Testis (tissue), 2 donors: ENCODE measurements at regions not wholly inside any gene's neighbourhood (a gene's known extent, or its start where the extent isn't known, plus 50 kb on each side); places are given as distances from the start of the nearest gene placed in this dataset.

Source experiments
- POLR2A ChIP-seq: fragments of 450-650 bp; IDR thresholded peaks from one replicate; pipeline ENCODE4 v1.6.1; 2017; ENCODE audit warnings: antibody characterized with exemption, mild to moderate bottlenecking, moderate library complexity
- TF ChIP-seq, protein P1 (sequence below), 3 experiments: fragments of 450-650 bp in 2 of 3; fragments of 200-600 bp in 1 of 3; sonication (generic) in 1 of 3; IDR thresholded peaks; one replicate each; pipeline ENCODE4 v1.5.1; 2016 to 2019; ENCODE audit warnings: antibody characterized with exemption in 3 of 3, mild to moderate bottlenecking in 2 of 3, moderate library complexity in 1 of 3

DNA sequence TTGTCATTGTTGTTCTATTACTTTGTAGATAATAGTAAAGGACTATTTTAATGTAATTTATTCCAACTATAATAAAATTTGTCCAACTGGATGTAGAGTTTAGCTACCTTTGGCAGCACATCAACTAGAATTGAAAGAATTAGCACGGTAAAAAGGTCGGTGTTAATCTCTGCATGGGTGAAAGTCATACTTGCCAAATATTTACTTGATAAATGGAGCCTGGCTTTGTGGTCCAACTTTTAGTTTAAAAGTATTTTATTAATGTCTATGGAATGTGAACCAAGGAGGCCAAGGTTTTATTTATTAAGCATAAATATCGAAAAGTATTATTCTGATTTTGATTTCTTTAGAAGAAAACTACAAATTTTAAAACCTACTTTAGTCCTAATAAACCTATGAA is 1389.0 kb downstream of the PCDH9 start:
- TF ChIP-seq, protein P1, sequence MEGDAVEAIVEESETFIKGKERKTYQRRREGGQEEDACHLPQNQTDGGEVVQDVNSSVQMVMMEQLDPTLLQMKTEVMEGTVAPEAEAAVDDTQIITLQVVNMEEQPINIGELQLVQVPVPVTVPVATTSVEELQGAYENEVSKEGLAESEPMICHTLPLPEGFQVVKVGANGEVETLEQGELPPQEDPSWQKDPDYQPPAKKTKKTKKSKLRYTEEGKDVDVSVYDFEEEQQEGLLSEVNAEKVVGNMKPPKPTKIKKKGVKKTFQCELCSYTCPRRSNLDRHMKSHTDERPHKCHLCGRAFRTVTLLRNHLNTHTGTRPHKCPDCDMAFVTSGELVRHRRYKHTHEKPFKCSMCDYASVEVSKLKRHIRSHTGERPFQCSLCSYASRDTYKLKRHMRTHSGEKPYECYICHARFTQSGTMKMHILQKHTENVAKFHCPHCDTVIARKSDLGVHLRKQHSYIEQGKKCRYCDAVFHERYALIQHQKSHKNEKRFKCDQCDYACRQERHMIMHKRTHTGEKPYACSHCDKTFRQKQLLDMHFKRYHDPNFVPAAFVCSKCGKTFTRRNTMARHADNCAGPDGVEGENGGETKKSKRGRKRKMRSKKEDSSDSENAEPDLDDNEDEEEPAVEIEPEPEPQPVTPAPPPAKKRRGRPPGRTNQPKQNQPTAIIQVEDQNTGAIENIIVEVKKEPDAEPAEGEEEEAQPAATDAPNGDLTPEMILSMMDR (IDR thresholded peaks at IDR 0.05): no peak
- no peak for TF ChIP-seq POLR2A
